Progenitor cell of endocrine pancreas (in vitro differentiated cells): ENCODE measurements at regions not wholly inside any gene's neighbourhood (a gene's known extent, or its start where the extent isn't known, plus 50 kb on each side); places are given as distances from the start of the nearest gene placed in this dataset.

Experiments used
- DNase-seq: peaks from one replicate; pipeline ENCODE4 v3.0.0; 2021; ENCODE audit warnings: low spot score; ENCODE audit not compliant: unreplicated experiment
- H3K27ac Mint-ChIP-seq: 2 replicates; pipeline ENCODE4 v1.8.0; 2021; ENCODE audit warnings: mild to moderate bottlenecking, moderate library complexity, mixed read lengths
- H3K27me3 Mint-ChIP-seq: 2 replicates; pipeline ENCODE4 v1.8.0; 2021; ENCODE audit warnings: mixed read lengths
- H3K36me3 Mint-ChIP-seq: 2 replicates; pipeline ENCODE4 v1.8.0; 2022; ENCODE audit warnings: mixed read lengths; ENCODE audit not compliant: insufficient read depth
- H3K4me1 Mint-ChIP-seq: 2 replicates; pipeline ENCODE4 v1.8.0; 2021; ENCODE audit warnings: low read depth, mixed read lengths
- H3K4me3 Mint-ChIP-seq: 2 replicates; pipeline ENCODE4 v1.8.0; 2021; ENCODE audit warnings: low read depth, mild to moderate bottlenecking, moderate library complexity, mixed read lengths
- H3K9me3 Mint-ChIP-seq: 2 replicates; pipeline ENCODE4 v1.8.0; 2021; ENCODE audit warnings: low read depth, mixed read lengths
- CTCF ChIP-seq: fragments of 200-600 bp; sonication (generic); IDR thresholded peaks from one replicate; pipeline ENCODE4 v1.5.0; 2021; ENCODE audit warnings: antibody characterized with exemption, mild to moderate bottlenecking; ENCODE audit not compliant: unreplicated experiment

GRCh38 chr2:16046649-16047048 is 106.3 kb downstream of the MYCN start:
- H3K4me1 Mint-ChIP-seq, result peaks cover 21% of the 10 kb centered on the region
- H3K27ac Mint-ChIP-seq, result no peak overlapping the region
- peaks cover 3% of the 10 kb centered on the region for H3K27me3 Mint-ChIP-seq
- no peak for TF ChIP-seq CTCF
- no peaks in the 10 kb centered on the region for H3K9me3 Mint-ChIP-seq
- H3K36me3 Mint-ChIP-seq, result no peaks in the 10 kb centered on the region
- H3K4me3 Mint-ChIP-seq, result no peak overlapping the region
- no peak for DNase-seq

- Mint-ChIP-seq H3K4me1 (peaks cover 17% of the 10 kb centered on the region), H3K36me3 (no peaks in the 10 kb centered on the region), H3K9me3 (no peaks in the 10 kb centered on the region), H3K4me3 (no peak overlapping the region), H3K27me3 (peaks cover 6% of the 10 kb centered on the region), H3K27ac (no peak overlapping the region)
- no peak for DNase-seq
- TF ChIP-seq CTCF, result no peak
These were observed 105.5 kb downstream of the MYCN start for GRCh38 chr2:16045653-16046352.

- H3K36me3 Mint-ChIP-seq, result no peaks in the 10 kb centered on the region
- no peak overlapping the region for H3K27ac Mint-ChIP-seq
- no peak for TF ChIP-seq CTCF
- peaks cover 8% of the 10 kb centered on the region for H3K27me3 Mint-ChIP-seq
- no peak overlapping the region for H3K4me3 Mint-ChIP-seq
- no peaks in the 10 kb centered on the region for H3K9me3 Mint-ChIP-seq
- peaks cover 9% of the 10 kb centered on the region for H3K4me1 Mint-ChIP-seq
- DNase-seq, result no peak
These were observed 104.7 kb downstream of the MYCN start for GRCh38 chr2:16044946-16045456.

- H3K27me3 Mint-ChIP-seq, result peaks cover 14% of the 10 kb centered on the region
These were observed 103.3 kb downstream of the MYCN start for GRCh38 chr2:16043627-16044026.

DNA sequence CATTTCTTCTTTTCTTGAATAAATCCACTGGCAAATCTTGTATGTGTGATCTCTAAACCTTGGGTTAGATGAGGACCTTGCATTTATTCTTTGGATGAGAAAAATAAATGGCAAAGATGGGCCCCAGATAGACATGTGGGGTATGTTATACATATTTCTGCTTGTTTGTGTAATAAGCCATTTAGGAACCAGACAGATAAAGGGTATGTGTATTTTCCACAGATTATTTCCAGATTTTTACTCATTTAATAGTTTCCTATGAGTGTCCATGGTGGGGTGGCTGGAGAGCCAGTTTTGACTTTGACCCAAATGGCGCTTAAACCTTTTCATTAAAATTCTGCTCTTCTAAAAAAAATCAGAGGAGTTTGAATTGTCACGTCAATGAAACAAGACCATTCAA is 102.8 kb downstream of the MYCN start:
- DNase-seq, result no peak
- Mint-ChIP-seq H3K36me3 (no peaks in the 10 kb centered on the region), H3K27ac (no peak overlapping the region), H3K4me1 (no peaks in the 10 kb centered on the region), H3K4me3 (no peak overlapping the region), H3K27me3 (peaks cover 18% of the 10 kb centered on the region), H3K9me3 (no peaks in the 10 kb centered on the region)
- no peak for TF ChIP-seq CTCF

More at GRCh38 chr2:16043627-16044026, 103.3 kb downstream of the MYCN start:
- H3K36me3 Mint-ChIP-seq, result no peaks in the 10 kb centered on the region
- no peak overlapping the region for H3K4me3 Mint-ChIP-seq
- no peak overlapping the region for H3K27ac Mint-ChIP-seq
- TF ChIP-seq CTCF, result no peak
- DNase-seq, result no peak
- no peaks in the 10 kb centered on the region for H3K4me1 Mint-ChIP-seq
- no peaks in the 10 kb centered on the region for H3K9me3 Mint-ChIP-seq
